ENCODE measurements at regions not wholly inside any gene's neighbourhood (a gene's known extent, or its start where the extent isn't known, plus 50 kb on each side); places are given as distances from the start of the nearest gene placed in this dataset.

DNA sequence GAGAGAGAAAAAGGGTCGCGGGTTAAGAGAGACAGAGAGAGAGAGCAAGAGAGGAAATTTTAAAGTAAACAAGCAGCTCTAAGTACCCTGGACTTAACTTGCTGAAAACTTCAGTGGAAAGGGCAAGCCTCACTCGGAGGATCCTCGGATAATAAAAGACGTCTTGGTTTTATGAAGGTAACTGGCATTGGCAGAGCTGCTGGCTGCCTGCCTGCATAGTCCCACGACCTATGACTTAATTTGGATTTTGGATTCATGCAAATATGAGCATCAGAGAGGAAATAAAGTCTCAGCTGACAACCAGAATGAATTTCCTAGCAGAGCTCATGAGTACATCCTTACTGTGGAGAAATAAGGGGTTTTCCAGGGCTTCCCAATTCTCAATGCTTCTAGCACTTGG lies 95.1 kb upstream of the PDZRN3 start:
- H3K27ac ChIP-seq (ENCODE audit: low read depth, low read length, severe bottlenecking), result peak overlapping the region; percentile 24

DNA sequence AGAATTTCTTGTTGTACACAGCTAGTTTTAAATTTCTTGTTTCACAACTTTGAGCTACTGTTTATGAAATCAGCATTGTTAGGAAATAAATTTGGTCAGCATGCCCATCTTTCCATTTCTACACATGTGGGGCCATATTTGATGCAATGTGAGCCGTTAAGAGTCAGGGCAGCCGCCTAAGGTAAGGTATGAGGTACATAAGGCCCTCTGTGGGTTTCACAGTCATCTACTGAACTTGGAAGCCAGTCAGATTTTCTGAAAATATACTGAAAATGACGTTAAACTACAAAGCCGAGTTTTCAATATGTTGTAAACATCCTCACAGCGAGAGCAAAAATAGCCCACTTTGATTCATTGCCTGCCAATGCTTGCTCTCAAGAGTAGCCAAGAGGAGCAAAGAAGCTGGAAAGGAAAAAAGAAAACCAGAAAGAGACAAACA lies 94.7 kb upstream of the PDZRN3 start:
- H3K4me3 ChIP-seq (ENCODE audit: extremely low read depth, insufficient read depth, low read length, poor library complexity, severe bottlenecking), result no peak overlapping the region
- no peaks in the 10 kb centered on the region for H3K36me3 ChIP-seq (ENCODE audit: control insufficient read depth, insufficient read depth, low read length)
- H3K9me3 ChIP-seq (ENCODE audit: control insufficient read depth, low read length), result no peaks in the 10 kb centered on the region
- no peaks in the 10 kb centered on the region for H3K4me1 ChIP-seq (ENCODE audit: control insufficient read depth, insufficient read depth, low read length, poor library complexity, severe bottlenecking)
- WGBS, 2 experiments (ENCODE audit: insufficient coverage in 2 of 2), result 87 to 100% methylated on average over 4 to 5 of the region's 5 CpGs
- peak overlapping the region; percentile 24 for H3K27ac ChIP-seq (ENCODE audit: low read depth, low read length, severe bottlenecking)

More for the DNA sequence above, 95.1 kb upstream of the PDZRN3 start:
- H3K4me3 ChIP-seq (ENCODE audit: extremely low read depth, insufficient read depth, low read length, poor library complexity, severe bottlenecking), result no peak overlapping the region
- H3K36me3 ChIP-seq (ENCODE audit: control insufficient read depth, insufficient read depth, low read length), result no peaks in the 10 kb centered on the region
- 87 to 91% methylated on average over 5 to 6 of the region's 6 CpGs for WGBS, 2 experiments (ENCODE audit: insufficient coverage in 2 of 2)
- no peaks in the 10 kb centered on the region for H3K9me3 ChIP-seq (ENCODE audit: control insufficient read depth, low read length)
- no peaks in the 10 kb centered on the region for H3K4me1 ChIP-seq (ENCODE audit: control insufficient read depth, insufficient read depth, low read length, poor library complexity, severe bottlenecking)

DNA sequence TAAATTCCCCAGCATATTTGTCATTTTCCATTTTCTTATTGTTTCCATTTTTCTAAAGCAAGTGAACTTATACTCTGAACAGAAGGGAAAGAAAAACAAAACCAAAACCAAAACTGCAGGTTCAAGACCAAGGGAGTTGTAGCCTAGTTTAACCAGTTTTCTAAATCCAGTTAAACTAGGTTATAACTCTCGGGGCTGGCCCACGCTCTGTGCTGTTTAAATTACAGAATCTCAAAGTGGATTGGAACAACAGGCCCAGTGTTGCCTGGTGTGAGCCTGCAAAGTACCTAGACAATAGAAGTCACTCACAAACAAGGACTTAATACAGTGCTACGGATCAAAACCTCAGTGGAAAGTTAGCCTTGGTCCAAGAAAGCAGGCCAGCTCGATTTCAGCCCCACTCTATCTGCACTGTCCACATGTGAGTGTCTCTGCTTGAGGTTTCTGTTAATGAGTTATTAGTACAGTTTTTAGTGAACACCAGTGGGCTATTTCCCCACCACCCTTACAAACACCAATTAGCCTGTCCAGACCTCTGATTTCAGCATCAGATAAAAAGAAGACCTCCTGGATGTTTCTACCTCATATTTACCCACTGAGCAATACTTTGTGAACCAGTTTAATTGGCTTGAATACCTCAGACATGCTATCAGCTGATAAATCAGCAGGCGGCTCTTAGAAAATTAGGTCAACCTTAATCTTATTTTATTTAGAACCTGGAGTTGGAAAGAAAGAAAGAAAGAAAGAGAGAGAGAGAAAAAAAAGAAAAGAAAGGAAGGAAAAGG lies 93.8 kb upstream of the PDZRN3 start:
- H3K4me1 ChIP-seq (ENCODE audit: control insufficient read depth, insufficient read depth, low read length, poor library complexity, severe bottlenecking), result no peaks in the 10 kb centered on the region
- WGBS, 2 experiments (ENCODE audit: insufficient coverage in 2 of 2), result 80% methylated on average over 4 of the region's 5 CpGs; no CpG with 5 or more reads in 1 of the 2 experiments
- no peaks in the 10 kb centered on the region for H3K9me3 ChIP-seq (ENCODE audit: control insufficient read depth, low read length)
- no peak overlapping the region for H3K4me3 ChIP-seq (ENCODE audit: extremely low read depth, insufficient read depth, low read length, poor library complexity, severe bottlenecking)
- H3K27ac ChIP-seq (ENCODE audit: low read depth, low read length, severe bottlenecking), result no peak overlapping the region
- no peaks in the 10 kb centered on the region for H3K36me3 ChIP-seq (ENCODE audit: control insufficient read depth, insufficient read depth, low read length)

DNA sequence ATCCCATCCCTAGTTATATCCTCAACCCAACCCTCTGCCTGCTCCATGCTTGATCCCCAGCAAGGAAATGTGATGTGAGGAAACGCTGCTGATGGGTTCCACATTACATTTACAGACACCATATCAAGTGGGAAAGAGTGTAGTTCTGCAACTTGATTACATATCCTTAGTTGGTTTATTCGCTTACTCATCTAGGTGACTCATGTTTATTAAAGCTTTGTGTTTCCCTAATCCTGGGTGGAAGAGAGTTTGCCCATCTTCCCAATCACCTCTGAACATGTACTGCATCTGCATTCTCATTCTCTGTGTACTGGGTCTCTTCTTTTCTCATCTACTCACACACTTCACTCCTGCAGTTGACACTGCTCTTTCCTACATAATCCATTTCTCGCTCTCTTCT lies 91.7 kb upstream of the PDZRN3 start:
- Histone ChIP-seq H3K4me1 (ENCODE audit: control insufficient read depth, insufficient read depth, low read length, poor library complexity, severe bottlenecking) (no peaks in the 10 kb centered on the region), H3K27ac (ENCODE audit: low read depth, low read length, severe bottlenecking) (no peak overlapping the region), H3K9me3 (ENCODE audit: control insufficient read depth, low read length) (no peaks in the 10 kb centered on the region), H3K36me3 (ENCODE audit: control insufficient read depth, insufficient read depth, low read length) (no peaks in the 10 kb centered on the region), H3K4me3 (ENCODE audit: extremely low read depth, insufficient read depth, low read length, poor library complexity, severe bottlenecking) (no peak overlapping the region)
- WGBS, 2 experiments (ENCODE audit: insufficient coverage in 2 of 2), result 80 to 100% methylated on average over 1 to 2 of the region's 3 CpGs

DNA sequence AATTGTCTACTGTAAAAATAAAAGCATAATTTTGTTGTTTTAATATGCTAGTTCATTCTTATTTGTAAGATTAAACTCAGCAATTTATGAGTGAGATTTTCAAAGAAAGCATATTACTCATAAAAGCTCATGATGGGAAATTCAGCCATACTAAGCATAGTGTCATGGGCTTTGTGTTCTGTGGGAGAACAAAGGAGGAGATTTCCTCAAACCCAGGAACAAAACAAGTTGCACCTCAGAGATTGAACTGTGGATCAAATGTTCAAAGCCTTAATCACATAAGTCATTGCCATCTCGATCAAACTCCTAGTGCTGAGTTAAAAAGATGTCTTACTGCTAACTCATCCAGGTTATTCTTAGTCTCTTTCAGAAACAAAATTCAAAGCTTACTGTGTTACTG lies 85.6 kb upstream of the PDZRN3 start:
- no peak overlapping the region for H3K27ac ChIP-seq (ENCODE audit: low read depth, low read length, severe bottlenecking)
- peaks cover 6% of the 10 kb centered on the region for H3K4me1 ChIP-seq (ENCODE audit: control insufficient read depth, insufficient read depth, low read length, poor library complexity, severe bottlenecking)
- H3K4me3 ChIP-seq (ENCODE audit: extremely low read depth, insufficient read depth, low read length, poor library complexity, severe bottlenecking), result no peak overlapping the region
- no peaks in the 10 kb centered on the region for H3K36me3 ChIP-seq (ENCODE audit: control insufficient read depth, insufficient read depth, low read length)
- no CpG with 5 or more reads among the region's 1 CpG for WGBS, 2 experiments (ENCODE audit: insufficient coverage in 2 of 2)
- no peaks in the 10 kb centered on the region for H3K9me3 ChIP-seq (ENCODE audit: control insufficient read depth, low read length)

DNA sequence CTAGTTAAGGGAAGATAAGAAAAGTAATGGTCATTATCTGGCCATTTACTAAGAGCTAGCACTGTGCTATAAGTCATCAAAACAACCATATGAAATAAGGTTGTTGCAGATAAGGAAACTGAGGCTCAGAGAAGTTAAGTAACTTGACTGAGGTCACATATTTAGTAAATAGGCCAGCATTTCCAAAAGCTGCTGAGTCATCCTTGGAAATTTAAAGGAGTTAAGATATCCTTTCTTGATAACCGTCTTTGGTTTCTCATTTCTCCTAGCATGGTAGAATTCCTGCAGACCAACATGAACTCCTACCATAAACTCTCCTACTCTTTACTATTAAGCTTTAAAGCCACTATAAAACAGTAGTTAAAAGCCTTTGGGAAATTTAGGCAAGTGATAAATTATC lies 85.0 kb upstream of the PDZRN3 start:
- Histone ChIP-seq H3K9me3 (ENCODE audit: control insufficient read depth, low read length) (no peaks in the 10 kb centered on the region), H3K36me3 (ENCODE audit: control insufficient read depth, insufficient read depth, low read length) (no peaks in the 10 kb centered on the region), H3K4me1 (ENCODE audit: control insufficient read depth, insufficient read depth, low read length, poor library complexity, severe bottlenecking) (peaks cover 6% of the 10 kb centered on the region), H3K27ac (ENCODE audit: low read depth, low read length, severe bottlenecking) (no peak overlapping the region), H3K4me3 (ENCODE audit: extremely low read depth, insufficient read depth, low read length, poor library complexity, severe bottlenecking) (no peak overlapping the region)
- WGBS, 2 experiments (ENCODE audit: insufficient coverage in 2 of 2), result no CpG with 5 or more reads among the region's 1 CpG

DNA sequence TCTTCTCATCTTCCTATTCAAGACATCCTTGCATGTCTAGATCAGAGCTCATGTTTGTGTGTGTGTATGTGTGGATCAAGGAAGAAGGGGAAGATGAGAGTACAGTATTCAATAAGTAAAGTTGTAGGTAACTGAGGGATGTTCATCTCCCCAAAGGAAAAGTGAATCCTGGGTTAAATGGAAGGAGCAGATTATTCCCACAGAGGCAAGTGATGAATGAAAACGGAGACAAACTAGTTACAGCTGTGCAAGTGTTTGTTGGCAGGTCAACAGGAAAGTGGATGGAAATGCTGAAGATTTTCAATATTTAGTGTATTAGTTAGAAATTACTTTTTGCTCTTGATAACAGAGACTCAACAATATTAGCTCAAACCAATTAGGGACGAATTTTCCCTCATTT lies 84.2 kb upstream of the PDZRN3 start:
- Histone ChIP-seq H3K36me3 (ENCODE audit: control insufficient read depth, insufficient read depth, low read length) (no peaks in the 10 kb centered on the region), H3K9me3 (ENCODE audit: control insufficient read depth, low read length) (no peaks in the 10 kb centered on the region), H3K4me1 (ENCODE audit: control insufficient read depth, insufficient read depth, low read length, poor library complexity, severe bottlenecking) (peaks cover 6% of the 10 kb centered on the region), H3K4me3 (ENCODE audit: extremely low read depth, insufficient read depth, low read length, poor library complexity, severe bottlenecking) (no peak overlapping the region), H3K27ac (ENCODE audit: low read depth, low read length, severe bottlenecking) (no peak overlapping the region)
- 90 to 91% methylated on average over 1 of the region's 2 CpGs for WGBS, 2 experiments (ENCODE audit: insufficient coverage in 2 of 2)

DNA sequence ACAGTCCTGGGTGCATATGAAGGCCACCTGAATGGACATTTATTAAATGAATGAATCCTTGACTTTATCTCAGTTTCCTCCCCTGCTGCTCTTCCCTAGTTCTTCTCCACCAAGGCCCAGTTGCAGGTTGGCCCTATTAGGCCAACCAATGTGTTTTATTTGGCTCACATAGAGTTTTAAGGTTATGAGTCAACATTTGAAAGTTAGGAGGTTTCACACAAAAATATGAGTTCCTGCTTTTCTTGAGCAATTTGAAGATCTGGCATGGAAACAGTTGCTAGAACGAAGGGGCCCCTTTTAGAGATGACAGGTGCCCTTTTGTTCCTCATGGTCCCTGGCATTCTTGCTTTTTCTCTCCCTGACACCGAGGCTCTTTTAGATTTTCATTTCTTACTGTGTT lies 83.0 kb upstream of the PDZRN3 start:
- Histone ChIP-seq H3K4me1 (ENCODE audit: control insufficient read depth, insufficient read depth, low read length, poor library complexity, severe bottlenecking) (peaks cover 6% of the 10 kb centered on the region), H3K4me3 (ENCODE audit: extremely low read depth, insufficient read depth, low read length, poor library complexity, severe bottlenecking) (no peak overlapping the region), H3K9me3 (ENCODE audit: control insufficient read depth, low read length) (no peaks in the 10 kb centered on the region), H3K27ac (ENCODE audit: low read depth, low read length, severe bottlenecking) (no peak overlapping the region), H3K36me3 (ENCODE audit: control insufficient read depth, insufficient read depth, low read length) (no peaks in the 10 kb centered on the region)
- WGBS, 2 experiments (ENCODE audit: insufficient coverage in 2 of 2), result 100% methylated on average over 1 of the region's 2 CpGs

DNA sequence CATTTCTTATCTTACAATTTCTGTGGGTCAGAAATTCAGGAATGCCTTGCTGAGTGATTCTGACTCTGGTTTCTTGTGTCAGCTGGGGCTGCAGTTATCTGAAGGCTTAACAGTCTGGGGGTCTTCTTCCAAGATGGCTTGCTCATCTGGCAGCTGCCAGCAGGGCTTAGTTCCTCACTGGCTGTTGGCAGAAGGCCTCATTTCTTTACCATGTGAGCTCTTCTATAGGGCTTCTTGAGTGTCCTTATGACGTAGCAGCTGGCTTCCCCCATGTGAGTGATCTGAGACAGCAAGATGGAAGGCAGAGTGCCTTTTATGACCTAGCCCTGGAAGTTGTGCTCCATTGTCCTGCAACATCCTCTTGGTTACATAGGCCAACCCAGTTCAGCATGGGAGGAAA lies 82.0 kb upstream of the PDZRN3 start:
- no peak overlapping the region for H3K27ac ChIP-seq (ENCODE audit: low read depth, low read length, severe bottlenecking)
- H3K4me3 ChIP-seq (ENCODE audit: extremely low read depth, insufficient read depth, low read length, poor library complexity, severe bottlenecking), result no peak overlapping the region
- H3K9me3 ChIP-seq (ENCODE audit: control insufficient read depth, low read length), result no peaks in the 10 kb centered on the region
- H3K4me1 ChIP-seq (ENCODE audit: control insufficient read depth, insufficient read depth, low read length, poor library complexity, severe bottlenecking), result peaks cover 6% of the 10 kb centered on the region
- H3K36me3 ChIP-seq (ENCODE audit: control insufficient read depth, insufficient read depth, low read length), result no peaks in the 10 kb centered on the region
- WGBS, 2 experiments (ENCODE audit: insufficient coverage in 2 of 2), result 100% methylated on average over 1 of the region's 1 CpG; no CpG with 5 or more reads in 1 of the 2 experiments

DNA sequence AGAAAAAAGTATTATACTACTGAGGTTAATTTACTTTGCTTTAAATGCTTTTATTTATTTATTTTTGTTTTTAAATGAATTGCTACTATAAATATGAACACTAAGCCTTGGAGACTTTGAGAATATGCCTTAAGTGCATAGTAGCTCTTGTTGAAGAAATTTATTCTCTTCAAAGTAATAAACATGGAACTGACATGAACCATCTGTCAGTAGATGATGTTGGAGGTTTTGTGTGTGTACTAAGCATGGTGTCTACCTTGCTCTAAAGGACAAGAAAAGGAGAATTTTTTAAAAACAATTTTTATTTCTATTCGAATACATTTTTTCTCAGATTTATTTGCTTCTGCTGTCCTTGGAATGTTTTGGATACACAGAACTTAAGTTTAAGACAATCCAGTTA lies 81.1 kb upstream of the PDZRN3 start:
- peaks cover 6% of the 10 kb centered on the region for H3K4me1 ChIP-seq (ENCODE audit: control insufficient read depth, insufficient read depth, low read length, poor library complexity, severe bottlenecking)
- H3K9me3 ChIP-seq (ENCODE audit: control insufficient read depth, low read length), result no peaks in the 10 kb centered on the region
- no peaks in the 10 kb centered on the region for H3K36me3 ChIP-seq (ENCODE audit: control insufficient read depth, insufficient read depth, low read length)
- H3K4me3 ChIP-seq (ENCODE audit: extremely low read depth, insufficient read depth, low read length, poor library complexity, severe bottlenecking), result no peak overlapping the region
- no CpG with 5 or more reads among the region's 1 CpG for WGBS, 2 experiments (ENCODE audit: insufficient coverage in 2 of 2)
- no peak overlapping the region for H3K27ac ChIP-seq (ENCODE audit: low read depth, low read length, severe bottlenecking)

DNA sequence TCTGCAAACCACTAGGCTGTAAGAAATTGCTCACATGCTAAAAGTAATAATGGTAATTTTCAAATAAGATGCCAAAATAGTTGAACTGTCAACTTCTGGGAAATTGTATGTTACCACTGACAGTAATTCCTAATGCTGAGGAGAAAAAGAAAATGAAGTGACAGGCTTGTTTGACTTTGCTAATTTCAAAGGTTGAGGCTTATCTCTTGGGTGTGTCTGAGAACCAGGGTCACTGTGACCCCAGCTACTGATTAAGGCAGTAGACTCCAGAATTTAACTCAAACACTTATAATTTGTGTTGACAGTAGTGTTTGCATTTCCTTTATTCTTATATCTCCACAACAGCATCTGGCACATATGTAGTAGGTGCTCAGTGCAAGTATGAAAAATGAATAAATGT lies 74.6 kb upstream of the PDZRN3 start:
- no peaks in the 10 kb centered on the region for H3K9me3 ChIP-seq (ENCODE audit: control insufficient read depth, low read length)
- no peaks in the 10 kb centered on the region for H3K4me1 ChIP-seq (ENCODE audit: control insufficient read depth, insufficient read depth, low read length, poor library complexity, severe bottlenecking)
- H3K4me3 ChIP-seq (ENCODE audit: extremely low read depth, insufficient read depth, low read length, poor library complexity, severe bottlenecking), result no peak overlapping the region
- H3K36me3 ChIP-seq (ENCODE audit: control insufficient read depth, insufficient read depth, low read length), result no peaks in the 10 kb centered on the region
- no peak overlapping the region for H3K27ac ChIP-seq (ENCODE audit: low read depth, low read length, severe bottlenecking)
